Ammon's horn (tissue), 1 donor: ENCODE measurements at regions not wholly inside any gene's neighbourhood (a gene's known extent, or its start where the extent isn't known, plus 50 kb on each side); places are given as distances from the start of the nearest gene placed in this dataset.
"Not testable (repeated sequence)": the region's sequence is repeated elsewhere in the genome, so short reads cannot be mapped to it uniquely, and the experiment has no call there.

Source experiments
- DNase-seq: peaks from one replicate; pipeline ENCODE4 v3.0.0-alpha.2; 2016; ENCODE audit warnings: low spot score

GRCh38 chr2:102871707-102872106, 109.9 kb downstream of the TMEM182 start:
- no peak for DNase-seq

GRCh38 chr2:102872388-102872787, 110.6 kb downstream of the TMEM182 start:
- no peak for DNase-seq

- DNase-seq, result not testable (repeated sequence)
Measured at GRCh38 chr2:102879513-102879912, 117.7 kb downstream of the TMEM182 start.

GRCh38 chr2:102880731-102881130, 118.9 kb downstream of the TMEM182 start:
- no peak for DNase-seq

GRCh38 chr2:102886216-102886893, 124.5 kb downstream of the TMEM182 start:
- no peak for DNase-seq

- DNase-seq, result no peak
Measured at GRCh38 chr2:102888514-102888913, 126.7 kb downstream of the TMEM182 start.

GRCh38 chr2:102891296-102891695, 129.5 kb downstream of the TMEM182 start:
- DNase-seq, result no peak

- DNase-seq, result no peak
Measured at GRCh38 chr2:102892698-102893310, 131.0 kb downstream of the TMEM182 start.

GRCh38 chr2:102893870-102894269, 132.0 kb downstream of the TMEM182 start:
- DNase-seq, result no peak

- DNase-seq, result no peak
Measured at GRCh38 chr2:102895376-102895775, 133.5 kb downstream of the TMEM182 start.

- not testable (repeated sequence) for DNase-seq
Measured at GRCh38 chr2:102909240-102909639, 147.4 kb downstream of the TMEM182 start.

- no peak for DNase-seq
Measured at GRCh38 chr2:102910724-102911123, 148.9 kb downstream of the TMEM182 start.

- no peak for DNase-seq
Measured at GRCh38 chr2:102915128-102915527, 153.3 kb downstream of the TMEM182 start.

GRCh38 chr2:102922321-102922720, 160.5 kb downstream of the TMEM182 start:
- no peak for DNase-seq

- DNase-seq, result no peak
Measured at GRCh38 chr2:102925003-102925402, 163.2 kb downstream of the TMEM182 start.

GRCh38 chr2:102927854-102928267, 166.0 kb downstream of the TMEM182 start:
- no peak for DNase-seq

GRCh38 chr2:102929721-102930120, 167.9 kb downstream of the TMEM182 start:
- DNase-seq, result no peak

GRCh38 chr2:102932501-102932900, 170.7 kb downstream of the TMEM182 start:
- DNase-seq, result no peak

- DNase-seq, result no peak
Measured at GRCh38 chr2:102939207-102939606, 177.4 kb downstream of the TMEM182 start.

- DNase-seq, result no peak
Measured at GRCh38 chr2:102940684-102941083, 178.9 kb downstream of the TMEM182 start.

GRCh38 chr2:102942107-102942506, 180.3 kb downstream of the TMEM182 start:
- no peak for DNase-seq

GRCh38 chr2:102943251-102943650, 181.4 kb downstream of the TMEM182 start:
- no peak for DNase-seq

GRCh38 chr2:102950371-102950946, 188.6 kb downstream of the TMEM182 start:
- no peak for DNase-seq
